ENCODE measurements at regions not wholly inside any gene's neighbourhood (a gene's known extent, or its start where the extent isn't known, plus 50 kb on each side); places are given as distances from the start of the nearest gene placed in this dataset.

GRCh38 chr7:42736931-42737330 is 174.9 kb downstream of the C7orf25 start:
- no peaks in the 10 kb centered on the region for H3K9me3 Mint-ChIP-seq (ENCODE audit: unreplicated experiment)
- BruUV-seq (replicated peaks): no TSS peak
- CTCF ChIA-PET: interaction anchor here (0.6 to 2.5 kb wide), 4 partner anchors 9 to 95 kb away, joined by 3 to 8 read pairs (median 4); no protein-coding TSS in a partner anchor
- H3K27ac Mint-ChIP-seq (ENCODE audit: low read depth, unreplicated experiment): no peak overlapping the region
- no peaks in the 10 kb centered on the region for H3K4me1 Mint-ChIP-seq (ENCODE audit: insufficient read depth, unreplicated experiment)
- no peaks in the 10 kb centered on the region for H3K36me3 Mint-ChIP-seq (ENCODE audit: insufficient read depth, unreplicated experiment)
- TF ChIP-seq, protein P1, sequence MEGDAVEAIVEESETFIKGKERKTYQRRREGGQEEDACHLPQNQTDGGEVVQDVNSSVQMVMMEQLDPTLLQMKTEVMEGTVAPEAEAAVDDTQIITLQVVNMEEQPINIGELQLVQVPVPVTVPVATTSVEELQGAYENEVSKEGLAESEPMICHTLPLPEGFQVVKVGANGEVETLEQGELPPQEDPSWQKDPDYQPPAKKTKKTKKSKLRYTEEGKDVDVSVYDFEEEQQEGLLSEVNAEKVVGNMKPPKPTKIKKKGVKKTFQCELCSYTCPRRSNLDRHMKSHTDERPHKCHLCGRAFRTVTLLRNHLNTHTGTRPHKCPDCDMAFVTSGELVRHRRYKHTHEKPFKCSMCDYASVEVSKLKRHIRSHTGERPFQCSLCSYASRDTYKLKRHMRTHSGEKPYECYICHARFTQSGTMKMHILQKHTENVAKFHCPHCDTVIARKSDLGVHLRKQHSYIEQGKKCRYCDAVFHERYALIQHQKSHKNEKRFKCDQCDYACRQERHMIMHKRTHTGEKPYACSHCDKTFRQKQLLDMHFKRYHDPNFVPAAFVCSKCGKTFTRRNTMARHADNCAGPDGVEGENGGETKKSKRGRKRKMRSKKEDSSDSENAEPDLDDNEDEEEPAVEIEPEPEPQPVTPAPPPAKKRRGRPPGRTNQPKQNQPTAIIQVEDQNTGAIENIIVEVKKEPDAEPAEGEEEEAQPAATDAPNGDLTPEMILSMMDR (IDR thresholded peaks at IDR 0.05; ENCODE audit: unreplicated experiment): no peak
- POLR2A ChIA-PET: interaction anchor here (0.6 to 1.2 kb wide), 2 partner anchors 13 to 72 kb away, joined by 3 read pairs; no protein-coding TSS in a partner anchor
- no peak overlapping the region for H3K4me3 Mint-ChIP-seq (ENCODE audit: unreplicated experiment)
- peak; percentile 24 for DNase-seq (ENCODE audit: unreplicated experiment)
- no peaks in the 10 kb centered on the region for H3K27me3 Mint-ChIP-seq (ENCODE audit: insufficient read depth, unreplicated experiment)
- intact Hi-C loops (cut with micrococcal nuclease): no loop called here

- TF ChIP-seq, protein P1 (IDR thresholded peaks at IDR 0.05; ENCODE audit: unreplicated experiment): no peak
- H3K27me3 Mint-ChIP-seq (ENCODE audit: insufficient read depth, unreplicated experiment): no peaks in the 10 kb centered on the region
- POLR2A ChIA-PET: no interaction called here
- intact Hi-C loops (cut with micrococcal nuclease): no loop called here
- BruUV-seq (replicated peaks): no TSS peak
- H3K27ac Mint-ChIP-seq (ENCODE audit: low read depth, unreplicated experiment): no peak overlapping the region
- DNase-seq (ENCODE audit: unreplicated experiment): no peak
- no peaks in the 10 kb centered on the region for H3K4me1 Mint-ChIP-seq (ENCODE audit: insufficient read depth, unreplicated experiment)
- H3K4me3 Mint-ChIP-seq (ENCODE audit: unreplicated experiment): no peak overlapping the region
- no peaks in the 10 kb centered on the region for H3K9me3 Mint-ChIP-seq (ENCODE audit: unreplicated experiment)
- H3K36me3 Mint-ChIP-seq (ENCODE audit: insufficient read depth, unreplicated experiment): no peaks in the 10 kb centered on the region
- CTCF ChIA-PET: no interaction called here
Observed at GRCh38 chr7:42735081-42735480, 176.8 kb downstream of the C7orf25 start.

DNA sequence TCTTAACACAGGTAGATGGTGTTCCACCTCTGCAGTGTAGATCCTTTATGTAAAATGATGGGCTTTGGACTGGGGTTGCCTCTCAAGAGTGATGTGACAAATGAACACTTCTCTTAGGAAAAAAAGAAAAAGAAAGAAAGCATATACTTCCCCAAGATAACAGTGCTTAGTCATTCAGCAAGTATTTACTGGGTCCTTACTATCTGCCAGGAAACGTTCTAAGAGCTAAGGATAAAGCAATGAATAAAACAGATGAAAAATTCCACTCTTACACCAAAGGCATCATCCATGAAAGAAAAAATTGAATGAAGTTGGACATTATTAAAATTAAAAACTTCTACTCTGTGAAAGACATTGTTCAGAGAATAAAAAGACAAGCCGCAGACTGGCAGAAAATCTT is 177.3 kb downstream of the C7orf25 start:
- H3K27ac Mint-ChIP-seq (ENCODE audit: low read depth, unreplicated experiment): no peak overlapping the region
- no peak overlapping the region for H3K4me3 Mint-ChIP-seq (ENCODE audit: unreplicated experiment)
- DNase-seq (ENCODE audit: unreplicated experiment): no peak

DNA sequence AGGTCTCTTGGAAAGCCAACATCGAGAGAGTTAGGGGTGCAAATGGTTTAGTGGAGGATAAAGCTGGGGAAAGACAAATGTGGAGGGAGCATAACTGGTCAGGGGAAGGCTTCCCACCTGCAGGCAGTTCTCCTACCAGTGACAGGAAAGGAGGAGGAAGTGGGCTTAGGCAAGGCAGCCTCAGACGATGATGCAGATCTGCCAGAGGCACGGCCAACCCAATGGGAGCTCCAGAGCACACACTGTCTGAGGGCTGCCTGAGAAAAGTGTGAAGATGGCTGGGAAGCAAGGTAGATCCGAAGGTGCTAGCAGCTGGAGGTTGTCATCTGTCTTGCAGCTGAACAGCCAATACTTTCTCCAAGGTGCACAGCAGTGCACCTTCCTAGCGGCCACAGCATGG is 178.8 kb downstream of the C7orf25 start:
- TF ChIP-seq, protein P1 (IDR thresholded peaks at IDR 0.05; ENCODE audit: unreplicated experiment): no peak
- ChIA-PET CTCF (interaction anchor here (0.6 kb wide), 2 partner anchors 10 to 60 kb away, joined by 3 read pairs; no protein-coding TSS in a partner anchor), POLR2A (no interaction called here)
- DNase-seq (ENCODE audit: unreplicated experiment): no peak
- H3K27ac Mint-ChIP-seq (ENCODE audit: low read depth, unreplicated experiment): no peak overlapping the region
- no peaks in the 10 kb centered on the region for H3K9me3 Mint-ChIP-seq (ENCODE audit: unreplicated experiment)
- intact Hi-C loops (cut with micrococcal nuclease): no loop called here
- H3K27me3 Mint-ChIP-seq (ENCODE audit: insufficient read depth, unreplicated experiment): no peaks in the 10 kb centered on the region
- H3K36me3 Mint-ChIP-seq (ENCODE audit: insufficient read depth, unreplicated experiment): no peaks in the 10 kb centered on the region
- H3K4me3 Mint-ChIP-seq (ENCODE audit: unreplicated experiment): no peak overlapping the region
- no peaks in the 10 kb centered on the region for H3K4me1 Mint-ChIP-seq (ENCODE audit: insufficient read depth, unreplicated experiment)
- no TSS peak for BruUV-seq (replicated peaks)

More for the DNA sequence above, 177.3 kb downstream of the C7orf25 start:
- Mint-ChIP-seq H3K27me3 (ENCODE audit: insufficient read depth, unreplicated experiment) (no peaks in the 10 kb centered on the region), H3K9me3 (ENCODE audit: unreplicated experiment) (no peaks in the 10 kb centered on the region), H3K36me3 (ENCODE audit: insufficient read depth, unreplicated experiment) (no peaks in the 10 kb centered on the region), H3K4me1 (ENCODE audit: insufficient read depth, unreplicated experiment) (no peaks in the 10 kb centered on the region)
- no TSS peak for BruUV-seq (replicated peaks)
- POLR2A ChIA-PET: no interaction called here
- TF ChIP-seq, protein P1 (IDR thresholded peaks at IDR 0.05; ENCODE audit: unreplicated experiment): no peak
- intact Hi-C loops (cut with micrococcal nuclease): no loop called here
- CTCF ChIA-PET: interaction anchor here (1.4 kb wide), 1 partner anchor 11 kb away, joined by 4 read pairs; no protein-coding TSS in a partner anchor
